GM18519 (cell line): ENCODE measurements at regions not wholly inside any gene's neighbourhood (a gene's known extent, or its start where the extent isn't known, plus 50 kb on each side); places are given as distances from the start of the nearest gene placed in this dataset.

ENCODE experiments used
- ATAC-seq: cut with Tn5 transposase; IDR thresholded peaks from one replicate; pipeline ENCODE4 v1.9.1; 2021; ENCODE audit warnings: mild to moderate bottlenecking, moderate library complexity; ENCODE audit not compliant: unreplicated experiment, low FRiP score

DNA sequence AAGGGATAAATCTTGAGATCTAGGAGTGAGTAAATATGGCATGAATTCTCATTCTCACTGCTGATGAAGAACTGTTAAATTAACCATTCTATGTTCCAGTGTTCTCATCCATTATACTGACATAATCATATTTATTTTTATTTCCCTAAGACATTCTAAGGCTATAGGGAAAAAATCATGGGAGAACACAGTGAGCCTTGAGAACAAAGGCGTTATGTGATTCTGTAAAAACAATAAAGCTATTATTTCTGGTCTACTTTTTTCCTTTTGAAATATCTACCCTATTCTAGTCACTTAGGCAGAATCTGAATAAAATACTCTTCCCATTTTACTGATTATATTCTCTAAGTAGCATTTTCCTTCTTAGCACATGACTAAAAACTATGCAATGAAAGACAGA lies 155.7 kb upstream of the ADAMTS16 start:
- ATAC-seq: no peak

DNA sequence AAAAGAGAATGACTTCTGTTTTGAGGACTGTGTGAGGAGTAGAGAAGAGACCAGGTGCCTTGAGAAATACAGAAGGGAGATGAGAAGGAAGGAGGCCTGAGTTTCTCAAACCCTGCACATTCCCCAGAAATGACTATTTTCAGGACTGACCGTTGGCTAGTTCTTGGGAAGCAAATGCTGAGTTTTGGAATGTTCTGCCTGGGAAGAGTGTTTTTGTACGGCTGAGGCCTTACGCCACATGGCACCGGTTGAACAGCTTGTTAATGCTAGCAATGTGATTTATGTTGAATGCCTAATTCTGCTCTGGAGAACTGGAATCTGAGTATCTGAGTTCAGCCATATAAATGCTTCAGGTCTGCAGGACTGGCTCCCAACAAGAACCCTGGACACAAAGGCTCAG lies 152.7 kb upstream of the ADAMTS16 start:
- ATAC-seq: no peak

- no peak for ATAC-seq
These were observed 151.0 kb upstream of the ADAMTS16 start for GRCh38 chr5:4989118-4989517.

- no peak for ATAC-seq
These were observed 150.1 kb upstream of the ADAMTS16 start for GRCh38 chr5:4990017-4990416.

GRCh38 chr5:4990462-4990861 lies 149.7 kb upstream of the ADAMTS16 start:
- no peak for ATAC-seq

DNA sequence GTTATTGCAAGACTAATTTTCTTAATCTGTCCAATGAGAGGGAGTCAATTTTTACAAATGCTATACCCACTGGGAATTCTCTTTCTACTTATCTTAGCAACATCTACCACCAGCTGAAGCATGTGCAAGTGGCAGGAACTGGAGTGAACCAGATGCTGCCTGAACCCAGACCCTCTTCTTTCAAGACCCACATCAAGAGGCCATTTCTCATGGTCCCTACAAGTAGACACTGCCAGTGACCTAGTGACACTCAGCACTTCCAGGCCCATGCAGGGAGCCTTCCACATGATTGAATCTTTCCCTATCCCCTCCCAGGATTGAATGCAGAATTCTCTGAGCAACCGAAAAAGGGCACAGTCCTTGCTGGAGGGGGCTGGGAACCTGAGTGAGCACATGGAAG lies 148.2 kb upstream of the ADAMTS16 start:
- no peak for ATAC-seq

DNA sequence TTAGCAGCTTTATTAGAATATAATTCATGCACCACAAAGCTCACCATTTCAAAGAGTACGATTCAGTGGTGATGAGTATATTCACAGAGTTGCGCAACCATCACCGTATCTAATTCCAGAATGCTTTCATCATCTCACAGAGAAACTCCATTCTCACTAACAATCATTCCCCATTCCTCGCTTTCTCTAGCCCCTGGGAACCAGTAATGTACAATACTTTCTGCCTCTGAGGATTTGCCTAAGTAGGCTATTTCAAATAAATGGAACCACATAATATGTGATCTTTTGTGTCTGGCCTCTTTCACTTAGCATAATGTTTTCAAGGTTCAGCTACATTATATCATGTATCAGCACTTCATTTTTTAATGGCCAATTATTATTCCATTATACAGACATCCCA lies 145.1 kb upstream of the ADAMTS16 start:
- no peak for ATAC-seq

DNA sequence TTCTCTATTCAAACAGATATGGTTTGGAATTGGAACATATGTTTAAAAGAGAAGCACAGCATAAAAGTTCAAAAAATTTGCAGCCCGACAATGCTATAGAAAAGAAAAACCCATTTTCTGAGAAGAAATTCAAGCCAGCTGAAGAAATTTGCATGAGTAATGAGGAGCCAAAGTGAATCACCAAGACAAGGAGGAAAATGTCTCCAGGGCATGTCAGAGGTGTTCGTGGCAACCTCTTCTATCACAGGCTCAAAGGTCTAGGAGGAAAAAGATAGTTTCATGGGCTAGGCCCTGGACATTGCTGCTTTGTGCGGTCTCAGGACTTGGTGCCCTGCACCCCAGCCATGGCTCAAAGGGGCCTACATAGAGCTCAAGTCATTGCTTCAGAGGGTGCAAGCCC lies 134.8 kb upstream of the ADAMTS16 start:
- no peak for ATAC-seq

GRCh38 chr5:5006548-5006947 lies 133.6 kb upstream of the ADAMTS16 start:
- no peak for ATAC-seq

GRCh38 chr5:5009240-5009639 lies 130.9 kb upstream of the ADAMTS16 start:
- no peak for ATAC-seq

DNA sequence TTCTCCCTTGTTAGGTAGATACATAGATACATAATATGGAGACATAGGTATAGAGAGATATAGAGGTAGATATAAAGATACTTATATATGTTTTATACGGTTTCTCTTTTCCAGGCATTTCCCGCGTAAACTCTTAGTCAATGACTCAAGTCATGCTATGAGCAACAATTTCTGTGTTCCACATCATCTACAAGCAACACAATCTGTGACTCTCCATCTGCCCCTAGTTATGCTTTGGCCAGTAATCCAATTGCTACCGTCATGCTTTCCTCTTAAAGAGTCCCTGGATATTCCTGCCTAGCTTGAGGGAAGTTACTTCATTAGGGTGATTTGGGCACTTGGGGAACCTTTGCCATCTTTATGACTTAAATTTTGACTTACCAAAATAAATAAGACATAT lies 129.0 kb upstream of the ADAMTS16 start:
- no peak for ATAC-seq

- ATAC-seq: no peak
These were observed 125.4 kb upstream of the ADAMTS16 start for GRCh38 chr5:5014586-5015235.

DNA sequence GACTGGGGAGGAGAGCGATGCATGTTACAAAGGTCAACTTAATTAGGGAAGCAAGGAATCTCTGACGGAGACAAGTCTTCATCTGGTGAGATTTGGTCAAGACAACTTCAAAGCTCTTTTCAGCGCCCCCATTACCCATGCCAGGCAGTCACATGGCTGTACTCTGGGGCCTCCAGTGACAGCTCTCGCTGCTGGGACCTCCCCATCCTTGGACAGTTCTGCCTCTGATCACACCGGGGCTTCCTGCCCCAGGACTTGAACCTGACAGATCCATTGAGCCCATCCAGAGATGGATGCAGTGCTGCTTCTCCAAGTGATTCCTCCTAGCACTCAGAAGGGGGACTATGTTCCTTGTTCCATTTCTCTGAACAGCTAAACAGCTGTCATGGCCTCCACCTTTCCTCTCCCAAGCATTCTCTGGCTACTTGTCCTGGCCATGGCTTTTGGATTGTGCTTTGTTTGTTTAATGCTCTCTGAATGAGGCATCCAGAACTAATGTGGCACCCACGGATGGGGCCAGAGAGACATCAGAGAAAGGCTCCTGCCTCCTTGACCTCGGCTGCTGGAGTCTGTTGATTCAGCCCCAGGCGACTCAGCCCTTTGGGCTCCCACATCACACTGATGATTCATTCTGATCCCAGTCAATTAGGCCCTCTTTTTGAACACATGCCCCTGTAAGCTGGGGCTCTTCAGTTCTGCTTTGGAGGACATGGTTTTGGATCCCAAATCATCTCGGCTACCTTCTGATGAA lies 122.1 kb upstream of the ADAMTS16 start:
- ATAC-seq: no peak

DNA sequence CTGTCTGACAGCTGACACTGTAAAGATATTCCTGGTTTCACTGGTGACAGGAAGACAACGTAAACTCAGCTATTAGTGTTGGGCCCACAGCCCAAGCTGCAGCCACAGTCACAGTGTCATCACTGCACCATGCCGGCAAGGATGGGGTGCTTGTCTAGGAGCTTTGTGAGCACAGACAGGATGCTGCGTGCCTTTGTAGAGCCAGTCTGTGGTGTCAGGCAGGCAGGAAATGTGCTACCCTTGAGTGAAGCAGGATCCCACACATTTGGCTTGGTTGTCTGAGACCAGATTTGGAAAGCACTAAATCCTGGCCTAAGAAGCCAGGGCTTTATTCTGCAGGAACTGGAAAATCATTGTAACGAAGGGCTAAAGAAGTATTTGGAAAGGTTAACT lies 121.6 kb upstream of the ADAMTS16 start:
- ATAC-seq: no peak

- no peak for ATAC-seq
These were observed 118.7 kb upstream of the ADAMTS16 start for GRCh38 chr5:5021436-5021835.

- ATAC-seq: no peak
These were observed 114.9 kb upstream of the ADAMTS16 start for GRCh38 chr5:5025098-5025773.

DNA sequence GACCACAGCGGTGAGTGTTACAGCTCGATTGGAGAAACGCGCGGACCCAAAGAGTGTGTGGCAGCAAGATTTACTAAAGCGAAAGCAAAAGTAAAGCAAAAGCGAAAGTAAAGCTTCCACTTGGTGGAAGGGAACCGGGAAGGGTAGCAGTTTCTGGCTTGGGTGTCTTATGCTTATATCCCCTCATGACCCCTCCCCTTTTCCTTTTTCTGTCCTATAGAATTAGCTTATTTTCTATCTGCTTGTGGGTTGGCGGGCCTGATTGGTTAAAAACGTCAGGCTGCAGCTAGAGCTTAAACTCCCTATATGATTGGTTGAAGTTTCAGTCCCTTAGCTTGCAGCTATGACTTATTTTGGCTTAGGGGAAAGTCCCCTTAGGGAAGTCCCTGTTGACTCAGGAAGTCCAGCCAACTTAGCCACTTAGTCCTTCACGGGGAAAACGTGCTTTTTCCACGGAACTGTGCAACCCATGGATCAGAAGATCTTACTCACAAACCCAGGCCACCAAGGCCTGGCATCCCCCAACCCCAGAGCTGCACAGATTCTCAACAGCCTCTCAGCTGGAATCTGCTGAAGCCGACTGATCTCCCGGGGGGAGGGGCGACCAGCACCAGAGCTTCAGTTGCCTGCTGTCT lies 114.2 kb upstream of the ADAMTS16 start:
- ATAC-seq: no peak

DNA sequence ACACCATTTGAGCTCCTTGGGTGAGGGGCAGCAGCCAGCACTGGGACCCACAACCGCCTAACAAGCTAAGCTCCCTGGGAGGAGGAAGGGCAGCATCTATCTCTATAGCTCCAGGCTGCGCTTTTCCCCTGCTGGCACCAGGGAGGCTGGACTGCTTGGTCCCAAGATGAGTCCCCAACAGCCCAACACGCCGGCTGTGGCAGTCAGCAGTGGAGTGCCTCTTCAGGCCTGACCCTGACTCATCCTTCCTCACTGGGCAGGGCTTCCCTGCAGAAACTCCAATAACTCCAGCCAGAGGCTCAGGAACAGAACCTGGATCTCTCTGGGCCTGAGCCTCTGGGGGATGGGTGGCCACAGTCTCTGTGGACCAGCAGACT lies 113.7 kb upstream of the ADAMTS16 start:
- no peak for ATAC-seq

DNA sequence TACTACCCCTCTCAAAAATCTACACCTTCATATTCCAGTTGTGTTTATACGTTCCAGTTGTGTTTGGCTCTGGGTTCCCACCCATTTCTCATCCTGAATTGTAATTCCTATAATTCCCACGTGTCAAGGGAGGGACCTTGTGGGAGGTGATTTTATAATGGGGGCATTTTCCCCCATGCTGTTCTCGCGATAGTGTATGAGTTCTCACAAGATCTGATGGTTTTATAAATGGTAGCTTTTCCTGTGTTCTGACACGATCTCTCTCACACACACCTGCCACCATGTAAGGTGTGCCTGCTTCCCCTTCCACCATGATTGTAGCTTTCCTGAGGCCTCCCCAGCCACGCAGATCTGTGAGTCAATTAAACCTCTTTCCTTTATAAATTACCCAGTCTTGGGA lies 108.5 kb upstream of the ADAMTS16 start:
- ATAC-seq: no peak

DNA sequence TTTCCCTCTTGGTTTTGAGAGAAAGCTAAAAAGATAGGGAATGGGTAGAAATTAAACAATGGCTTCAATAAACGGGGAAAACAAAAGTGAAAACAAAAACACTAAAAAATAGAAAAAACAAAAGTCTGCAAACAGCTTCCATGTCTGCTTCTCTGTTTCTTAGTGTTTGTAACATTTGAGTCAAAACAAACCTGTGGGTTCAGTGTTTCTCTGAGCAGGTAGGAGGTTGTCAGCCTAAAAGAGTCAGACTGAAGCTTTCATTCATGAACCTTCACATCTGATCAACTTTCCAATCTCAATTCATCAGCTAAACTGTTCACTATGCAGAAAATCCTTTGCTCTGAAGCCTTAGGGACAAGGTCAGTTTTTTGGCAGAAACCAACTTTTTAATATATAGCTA lies 102.5 kb upstream of the ADAMTS16 start:
- ATAC-seq: peak; percentile 40

DNA sequence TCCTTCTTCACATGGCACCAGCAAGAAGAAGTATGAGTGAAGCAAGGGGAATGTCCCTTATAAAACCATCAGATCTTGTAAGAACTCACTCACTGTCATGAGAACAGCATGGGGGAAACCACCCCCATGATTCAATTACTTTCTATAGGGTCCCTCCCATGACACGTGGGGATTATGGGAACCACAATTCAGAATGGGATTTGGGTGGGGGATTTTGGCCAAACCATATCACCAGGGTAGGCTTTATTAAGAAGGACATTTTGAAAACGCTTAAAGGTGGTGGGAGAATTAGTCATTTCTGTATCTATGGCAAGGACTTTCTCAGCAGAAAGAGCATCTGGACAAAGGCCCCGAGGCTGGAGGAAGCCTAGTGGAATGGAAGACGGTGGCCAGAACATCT lies 100.2 kb upstream of the ADAMTS16 start:
- no peak for ATAC-seq
